ENCODE measurements at regions not wholly inside any gene's neighbourhood (a gene's known extent, or its start where the extent isn't known, plus 50 kb on each side); places are given as distances from the start of the nearest gene placed in this dataset.

DNA sequence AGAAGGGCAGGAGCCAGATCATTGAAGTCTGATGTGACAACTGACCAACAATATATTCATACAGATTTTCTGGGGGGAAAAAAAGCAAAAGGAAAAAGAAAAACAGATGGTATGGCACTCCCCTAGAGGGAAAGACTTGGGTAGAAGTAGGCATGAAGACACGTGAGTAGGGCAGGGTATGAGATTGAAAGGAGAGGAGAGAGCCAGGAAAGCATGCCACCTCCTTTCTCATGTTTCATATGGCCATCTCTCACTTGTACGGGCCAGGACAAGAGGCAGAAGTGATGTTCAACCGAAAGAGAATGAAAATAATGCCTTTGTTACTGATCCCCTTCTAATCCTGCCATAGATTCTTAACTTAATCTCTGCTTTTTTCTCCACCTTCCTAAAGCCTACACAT, 139.0 kb upstream of the ACTBL2 start:
- TF ChIP-seq, protein P1, sequence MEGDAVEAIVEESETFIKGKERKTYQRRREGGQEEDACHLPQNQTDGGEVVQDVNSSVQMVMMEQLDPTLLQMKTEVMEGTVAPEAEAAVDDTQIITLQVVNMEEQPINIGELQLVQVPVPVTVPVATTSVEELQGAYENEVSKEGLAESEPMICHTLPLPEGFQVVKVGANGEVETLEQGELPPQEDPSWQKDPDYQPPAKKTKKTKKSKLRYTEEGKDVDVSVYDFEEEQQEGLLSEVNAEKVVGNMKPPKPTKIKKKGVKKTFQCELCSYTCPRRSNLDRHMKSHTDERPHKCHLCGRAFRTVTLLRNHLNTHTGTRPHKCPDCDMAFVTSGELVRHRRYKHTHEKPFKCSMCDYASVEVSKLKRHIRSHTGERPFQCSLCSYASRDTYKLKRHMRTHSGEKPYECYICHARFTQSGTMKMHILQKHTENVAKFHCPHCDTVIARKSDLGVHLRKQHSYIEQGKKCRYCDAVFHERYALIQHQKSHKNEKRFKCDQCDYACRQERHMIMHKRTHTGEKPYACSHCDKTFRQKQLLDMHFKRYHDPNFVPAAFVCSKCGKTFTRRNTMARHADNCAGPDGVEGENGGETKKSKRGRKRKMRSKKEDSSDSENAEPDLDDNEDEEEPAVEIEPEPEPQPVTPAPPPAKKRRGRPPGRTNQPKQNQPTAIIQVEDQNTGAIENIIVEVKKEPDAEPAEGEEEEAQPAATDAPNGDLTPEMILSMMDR (conservative IDR thresholded peaks at IDR 0.05) = no peak
- no peak overlapping the region for H3K27ac ChIP-seq

DNA sequence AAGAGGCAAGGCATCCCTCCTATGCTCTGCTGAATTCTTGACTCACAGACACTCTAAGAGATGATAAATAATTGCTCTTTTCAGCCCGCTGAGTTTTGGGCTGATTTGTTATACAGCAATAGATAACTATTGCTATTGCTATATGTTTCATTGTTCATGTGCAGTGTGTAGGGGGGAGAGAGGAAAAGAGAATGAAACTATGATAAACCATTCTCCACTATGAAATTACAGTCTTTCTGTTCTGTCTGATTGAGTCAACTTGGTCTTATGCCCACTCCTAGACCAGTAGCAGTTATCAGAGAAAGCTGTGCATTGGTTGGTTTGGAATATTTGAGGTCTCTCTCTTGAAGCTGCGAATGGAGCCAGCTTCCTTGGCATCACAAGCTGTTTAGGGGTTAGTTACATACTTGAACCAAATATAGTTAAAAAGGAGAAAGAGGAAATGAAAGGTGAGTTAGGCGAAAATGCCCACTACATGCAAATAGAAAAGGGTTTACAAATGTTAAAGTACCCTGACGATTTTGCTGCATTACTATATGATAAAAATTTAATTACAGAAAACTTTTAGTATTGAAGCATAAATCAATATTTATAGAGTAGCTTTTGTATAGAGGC, 136.3 kb upstream of the ACTBL2 start:
- no peak overlapping the region for H3K27ac ChIP-seq
- TF ChIP-seq, protein P1 (conservative IDR thresholded peaks at IDR 0.05) = no peak

DNA sequence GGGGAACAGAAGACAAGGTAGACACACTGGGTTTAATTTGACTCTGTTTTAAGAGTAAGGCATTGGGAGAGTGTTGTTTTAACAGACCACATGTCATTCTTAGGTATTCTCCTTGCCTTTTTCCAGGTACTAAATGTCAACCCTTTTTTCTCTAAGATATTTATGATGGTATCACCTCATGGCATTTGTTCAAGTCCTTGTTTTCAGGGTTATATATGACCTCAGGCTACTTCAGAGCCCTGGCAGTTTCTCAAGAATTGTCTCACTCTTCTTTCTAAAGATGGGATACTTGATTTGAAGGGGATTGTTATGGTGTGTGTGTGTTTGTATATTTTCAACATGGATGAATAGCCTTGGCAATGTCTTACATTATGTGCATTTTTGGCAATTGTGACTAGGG, 131.1 kb upstream of the ACTBL2 start:
- TF ChIP-seq, protein P1 (conservative IDR thresholded peaks at IDR 0.05) = no peak
- no peak overlapping the region for H3K27ac ChIP-seq

DNA sequence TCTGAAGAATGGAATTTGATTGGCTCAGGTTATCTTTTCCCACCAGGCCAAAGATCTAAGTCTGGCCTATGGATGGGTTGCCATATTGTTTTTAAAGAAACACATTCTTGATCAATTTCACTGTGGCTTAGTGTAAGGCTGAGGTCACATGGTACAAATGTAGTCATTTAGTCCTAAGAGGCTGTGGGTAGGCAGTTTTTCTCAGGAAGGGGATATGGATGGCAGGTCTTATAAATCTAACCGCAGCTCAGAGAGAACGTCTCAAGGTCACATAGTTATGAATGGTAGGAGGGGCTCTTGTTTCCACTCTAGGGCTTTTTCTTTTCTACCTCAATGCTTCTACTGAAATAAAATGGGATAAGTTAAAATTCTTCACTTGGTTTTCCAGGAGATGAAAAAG, 128.6 kb upstream of the ACTBL2 start:
- TF ChIP-seq, protein P1 (conservative IDR thresholded peaks at IDR 0.05) = no peak

DNA sequence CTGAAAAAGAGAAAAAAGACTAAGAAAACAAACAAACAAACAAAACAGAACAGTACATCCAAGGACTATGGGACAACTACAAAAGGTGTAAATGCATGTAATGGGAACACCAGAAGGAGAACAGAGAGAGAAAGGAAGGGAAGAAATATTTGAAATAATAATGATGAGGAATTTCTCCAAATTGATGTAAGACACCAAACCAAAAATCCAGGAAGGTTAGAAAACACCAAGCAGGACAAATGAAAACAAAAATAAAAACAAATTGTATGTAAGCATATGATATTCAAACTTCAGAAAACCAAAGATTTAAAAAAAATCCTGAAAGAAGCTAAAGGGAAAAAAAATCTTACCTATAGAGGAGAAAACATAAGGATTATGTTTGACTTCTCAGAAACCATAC, 125.9 kb upstream of the ACTBL2 start:
- TF ChIP-seq, protein P1 (conservative IDR thresholded peaks at IDR 0.05) = no peak
- no peak overlapping the region for H3K27ac ChIP-seq

More for the DNA sequence above, 128.6 kb upstream of the ACTBL2 start:
- H3K27ac ChIP-seq = no peak overlapping the region

DNA sequence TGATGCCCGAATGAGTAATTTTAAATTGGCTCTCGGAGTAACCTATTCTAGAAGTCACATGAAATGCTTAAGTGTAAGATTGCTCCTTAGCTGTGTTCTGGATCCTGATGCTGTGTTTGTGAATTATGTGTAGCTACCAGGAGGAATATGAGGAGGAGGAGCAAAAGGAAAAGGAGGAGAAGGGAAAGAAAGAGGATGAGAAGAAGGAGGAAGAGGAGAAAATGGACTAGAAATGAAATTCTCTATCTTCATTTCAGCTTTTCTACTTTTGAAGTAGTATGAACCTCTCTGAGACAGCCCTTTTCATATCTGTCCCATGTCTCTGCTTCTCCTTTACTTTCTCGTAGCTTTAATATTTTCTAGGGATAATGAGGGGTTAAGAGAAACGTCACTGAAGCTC, 119.4 kb upstream of the ACTBL2 start:
- TF ChIP-seq, protein P1 (conservative IDR thresholded peaks at IDR 0.05) = no peak
- H3K27ac ChIP-seq = no peak overlapping the region

DNA sequence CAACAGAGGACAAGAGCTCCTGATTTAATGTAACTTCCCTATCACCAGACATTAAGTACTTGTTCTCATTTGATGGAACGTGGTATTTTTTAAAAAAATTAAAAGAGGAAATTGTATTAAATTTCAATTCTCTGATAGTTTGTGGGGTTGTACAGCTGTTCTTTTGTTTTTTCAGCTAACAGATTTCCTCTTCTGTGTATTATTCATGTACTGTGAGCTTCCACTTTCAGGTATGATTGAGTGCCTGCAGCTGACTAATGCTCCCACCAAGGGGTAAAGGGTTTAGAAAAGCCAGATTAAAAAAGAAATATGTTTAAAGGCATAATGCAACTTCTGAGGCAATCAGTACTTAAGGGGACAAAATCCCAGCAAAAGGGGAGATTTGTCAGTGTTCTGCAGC, 117.7 kb upstream of the ACTBL2 start:
- H3K27ac ChIP-seq = no peak overlapping the region
- TF ChIP-seq, protein P1 (conservative IDR thresholded peaks at IDR 0.05) = no peak
